ENCODE measurements at regions not wholly inside any gene's neighbourhood (a gene's known extent, or its start where the extent isn't known, plus 50 kb on each side); places are given as distances from the start of the nearest gene placed in this dataset.

- Histone ChIP-seq H3K36me3 (ENCODE audit: control insufficient read depth in 2 of 4, insufficient read depth in 4 of 4, low read length in 3 of 4) (no peaks in the 10 kb centered on the region), H3K4me2 (ENCODE audit: insufficient read depth in 1 of 2, low read depth in 2 of 2, low read length in 2 of 2) (no peak overlapping the region), H3K79me1 (ENCODE audit: low read depth, low read length) (no peaks in the 10 kb centered on the region), H3K27ac (ENCODE audit: low read depth, low read length) (no peak overlapping the region), H3K14ac (ENCODE audit: insufficient read length) (no peak overlapping the region), H2BK15ac (ENCODE audit: low read length) (no peak overlapping the region), H2BK5ac (ENCODE audit: low read depth, low read length) (no peak overlapping the region), H4K91ac (replicated peaks; ENCODE audit: insufficient read length, low read length) (no peak overlapping the region), H3K4ac (replicated peaks; ENCODE audit: insufficient read length, low read depth, low read length) (no peak overlapping the region), H3K56ac (replicated peaks; ENCODE audit: insufficient read length, low read depth, low read length) (no peak overlapping the region), H3K4me1 (replicated peaks in 1 of 4; ENCODE audit: control insufficient read depth in 3 of 4, insufficient read depth in 4 of 4, low read length in 3 of 4) (no peaks in the 10 kb centered on the region), H3K9ac (replicated peaks in 1 of 4; ENCODE audit: extremely low read depth in 1 of 4, low read depth in 3 of 4, low read length in 3 of 4) (no peak overlapping the region), H3K9me3 (ENCODE audit: insufficient read depth in 2 of 2, low read depth in 1 of 2, low read length in 1 of 2) (no peaks in the 10 kb centered on the region), H3K18ac (ENCODE audit: extremely low read depth, low read length) (no peak overlapping the region), H3K79me2 (ENCODE audit: control insufficient read depth in 1 of 2, insufficient read depth in 2 of 2, low read length in 2 of 2) (no peaks in the 10 kb centered on the region), H3K23ac (ENCODE audit: insufficient read length) (no peak overlapping the region), H4K8ac (ENCODE audit: extremely low read depth, insufficient read depth, low read length) (no peak overlapping the region), H4K5ac (ENCODE audit: insufficient read length, low read depth, low read length) (no peak overlapping the region), H2BK12ac (ENCODE audit: low read depth, low read length) (no peak overlapping the region), H4K20me1 (replicated peaks in 1 of 2; ENCODE audit: control insufficient read depth in 1 of 2, insufficient read depth in 2 of 2, low read length in 2 of 2) (no peaks in the 10 kb centered on the region), H2BK20ac (ENCODE audit: low read length) (no peak overlapping the region), H2AFZ (ENCODE audit: low read length) (no peak overlapping the region), H3K23me2 (ENCODE audit: low read depth, low read length) (no peaks in the 10 kb centered on the region), H3K27me3 (replicated peaks in 1 of 4; ENCODE audit: control insufficient read depth in 3 of 4, extremely low read depth in 1 of 4, insufficient read depth in 3 of 4, low read length in 3 of 4) (no peaks in the 10 kb centered on the region), H2AK5ac (ENCODE audit: low read depth, low read length) (no peak overlapping the region), H2BK120ac (replicated peaks; ENCODE audit: low read depth, low read length) (no peak overlapping the region), H3K4me3 (ENCODE audit: extremely low read depth in 1 of 4, insufficient read depth in 2 of 4, low read depth in 3 of 4, low read length in 4 of 4) (no peak overlapping the region)
- POLR2A ChIA-PET (ENCODE audit: partially characterized antibody) = no interaction called here
- DNase-seq (ENCODE audit: low read depth in 1 of 2, low spot score in 2 of 2) (no peak), FAIRE-seq (no peak)
- CTCF ChIA-PET (ENCODE audit: partially characterized antibody) = no interaction called here
- TF ChIP-seq E2F6 (IDR thresholded peaks at IDR 0.05) = no peak
- no peak for TF ChIP-seq PHF8 (conservative IDR thresholded peaks at IDR 0.05; ENCODE audit: low read depth, low read length)
- TF ChIP-seq CHD1 (IDR thresholded peaks at IDR 0.05; ENCODE audit: low read depth, low read length) = no peak
- no peak for TF ChIP-seq RBBP5 (IDR thresholded peaks at IDR 0.05; ENCODE audit: borderline replicate concordance, low read depth, low read length)
- no peak for TF ChIP-seq YY1 (IDR thresholded peaks at IDR 0.05; ENCODE audit: low read depth, low read length)
- TF ChIP-seq EGR1 (IDR thresholded peaks at IDR 0.05; ENCODE audit: borderline replicate concordance, low read depth, low read length) = no peak
- TF ChIP-seq SP1 (IDR thresholded peaks at IDR 0.05; ENCODE audit: low read depth, low read length) = no peak
- no peak for TF ChIP-seq RAD21 (IDR thresholded peaks at IDR 0.05 in 1 of 2, conservative IDR thresholded peaks at IDR 0.05 in 1 of 2; ENCODE audit: low read depth in 2 of 2, low read length in 2 of 2)
- TF ChIP-seq RFX5 (IDR thresholded peaks at IDR 0.05; ENCODE audit: borderline replicate concordance, low read depth, low read length) = no peak
- 90% methylated on average over 2 of the region's 2 CpGs; no CpG with 5 or more reads in 1 of the 2 experiments for whole genome bisulfite sequencing, 2 experiments (ENCODE audit: extremely low coverage in 1 of 2, insufficient coverage in 1 of 2, insufficient read length in 1 of 2, insufficient replicate concordance in 2 of 2, low coverage in 1 of 2, low lambda C conversion rate in 2 of 2, missing lambda C conversion rate in 1 of 2)
Observed at GRCh38 chr5:82561797-82562196, 283.6 kb upstream of the RPS23 start.

Measured in H1 (cell line).